Body of pancreas (tissue), 4 donors: ENCODE measurements at regions not wholly inside any gene's neighbourhood (a gene's known extent, or its start where the extent isn't known, plus 50 kb on each side); places are given as distances from the start of the nearest gene placed in this dataset.

Experiments
- CTCF ChIP-seq, 7 experiments: fragments of 450-650 bp in 4 of 7; fragments of 200-600 bp in 3 of 7; sonication (generic) in 3 of 7; IDR thresholded peaks; one replicate each; pipeline ENCODE4 v1.5.1; 2016 to 2019; ENCODE audit warnings: antibody characterized with exemption in 7 of 7
- POLR2A ChIP-seq, 3 donors: fragments of 450-650 bp; IDR thresholded peaks; one replicate each; pipeline ENCODE4 v1.6.1; 2016; ENCODE audit warnings: antibody characterized with exemption in 3 of 3, mild to moderate bottlenecking in 2 of 3

DNA sequence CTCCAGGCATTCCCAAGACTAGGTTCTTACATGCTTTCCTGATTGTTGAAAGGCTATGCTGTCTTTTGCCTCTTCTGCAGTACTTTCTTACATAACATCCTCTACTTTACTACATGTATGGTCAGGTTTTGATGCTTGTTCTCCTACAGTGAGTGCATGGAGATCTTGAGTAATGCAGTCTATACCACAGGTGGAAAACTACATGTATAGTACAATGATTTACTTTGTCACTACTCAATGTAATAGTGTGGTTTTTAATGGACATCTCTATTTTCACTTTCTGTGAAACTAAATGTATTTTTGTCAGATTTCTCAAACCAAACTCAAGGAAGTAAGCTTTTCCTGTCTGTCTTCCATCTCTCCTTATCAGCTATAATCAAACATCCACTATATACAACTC, 657.0 kb downstream of the TUSC7 start:
- TF ChIP-seq CTCF (IDR thresholded peaks at IDR 0.05), result no peak
- TF ChIP-seq POLR2A (IDR thresholded peaks at IDR 0.05), result no peak
